Astrocyte (in vitro differentiated cells and primary cell): ENCODE measurements at regions not wholly inside any gene's neighbourhood (a gene's known extent, or its start where the extent isn't known, plus 50 kb on each side); places are given as distances from the start of the nearest gene placed in this dataset.

Experiments
- DNase-seq: peaks from one replicate; pipeline ENCODE4 v3.0.0-alpha.2; 2010; ENCODE audit warnings: low read depth
- FAIRE-seq: peaks from 2 replicates; lab custom pipeline; 2011; peaks lifted over from hg19 to GRCh38; lab: Jason Lieb, UNC
- H2AFZ ChIP-seq: 2 replicates; pipeline ENCODE4 v1.6.0; 2012; ENCODE audit warnings: low read depth, low read length, inconsistent platforms
- H3K27ac ChIP-seq: 2 replicates; pipeline ENCODE4 v1.5.1; 2011; ENCODE audit warnings: low read depth, low read length, inconsistent platforms
- H3K27me3 ChIP-seq: 2 replicates; pipeline ENCODE4 v1.6.0; 2011; ENCODE audit warnings: low read length, inconsistent platforms; ENCODE audit not compliant: insufficient read depth
- H3K36me3 ChIP-seq: 2 replicates; pipeline ENCODE4 v1.5.1; 2011; ENCODE audit warnings: low read length, inconsistent platforms; ENCODE audit not compliant: insufficient read depth
- H3K4me1 ChIP-seq: 2 replicates; pipeline ENCODE4 v1.5.1; 2011; ENCODE audit warnings: low read length, inconsistent platforms; ENCODE audit not compliant: insufficient read depth
- H3K4me2 ChIP-seq: 2 replicates; pipeline ENCODE4 v1.6.0; 2012; ENCODE audit warnings: low read length, inconsistent platforms
- H3K4me3 ChIP-seq: 2 replicates; pipeline ENCODE4 v1.5.1; 2011; ENCODE audit warnings: low read depth, mild to moderate bottlenecking, low read length, inconsistent platforms; ENCODE audit not compliant: insufficient read depth
- H3K79me2 ChIP-seq: 2 replicates; pipeline ENCODE4 v1.6.0; 2012; ENCODE audit warnings: mild to moderate bottlenecking, low read length, inconsistent platforms; ENCODE audit not compliant: insufficient read depth
- H3K9ac ChIP-seq: 2 replicates; pipeline ENCODE4 v1.6.0; 2012; ENCODE audit warnings: mild to moderate bottlenecking, low read length, inconsistent platforms
- H3K9me3 ChIP-seq: 2 replicates; pipeline ENCODE4 v1.5.1; 2012; ENCODE audit warnings: low read depth, mild to moderate bottlenecking, low read length, inconsistent platforms; ENCODE audit not compliant: insufficient read depth
- H4K20me1 ChIP-seq: 2 replicates; pipeline ENCODE4 v1.6.0; 2012; ENCODE audit warnings: low read length, inconsistent platforms; ENCODE audit not compliant: insufficient read depth
- H3K27ac Mint-ChIP-seq: one replicate; pipeline ENCODE4 v1.8.0; 2021; ENCODE audit warnings: mild to moderate bottlenecking, mixed read lengths; ENCODE audit not compliant: unreplicated experiment
- H3K27me3 Mint-ChIP-seq: one replicate; pipeline ENCODE4 v1.8.0; 2021; ENCODE audit warnings: low read depth, mixed read lengths; ENCODE audit not compliant: unreplicated experiment
- H3K36me3 Mint-ChIP-seq: one replicate; pipeline ENCODE4 v1.8.0; 2021; ENCODE audit warnings: low read depth, mixed read lengths; ENCODE audit not compliant: unreplicated experiment
- H3K4me1 Mint-ChIP-seq: one replicate; pipeline ENCODE4 v1.8.0; 2021; ENCODE audit warnings: low read depth, mixed read lengths; ENCODE audit not compliant: unreplicated experiment
- H3K4me3 Mint-ChIP-seq: one replicate; pipeline ENCODE4 v1.8.0; 2021; ENCODE audit warnings: mild to moderate bottlenecking, moderate library complexity, mixed read lengths; ENCODE audit not compliant: unreplicated experiment
- H3K9me3 Mint-ChIP-seq: one replicate; pipeline ENCODE4 v1.8.0; 2021; ENCODE audit warnings: mild to moderate bottlenecking, mixed read lengths; ENCODE audit not compliant: unreplicated experiment
- CTCF ChIP-seq: IDR thresholded peaks from 2 replicates; pipeline ENCODE4 v1.5.1; 2011; ENCODE audit warnings: low read depth, mild to moderate bottlenecking, inconsistent platforms, low read length, moderate library complexity; ENCODE audit not compliant: insufficient read depth
- EZH2 ChIP-seq: IDR thresholded peaks from 2 replicates; pipeline ENCODE4 v1.6.1; 2012; ENCODE audit warnings: mild to moderate bottlenecking, low read length, inconsistent platforms; ENCODE audit not compliant: insufficient read depth

GRCh38 chr3:28575746-28576613, 227.4 kb upstream of the AZI2 start:
- H3K27me3 Mint-ChIP-seq, result peaks cover 52% of the 10 kb centered on the region
- H3K27me3 ChIP-seq, result peaks cover 37% of the 10 kb centered on the region
- H3K27ac Mint-ChIP-seq, result no peak overlapping the region
- no peak overlapping the region for H3K27ac ChIP-seq
- H3K4me1 ChIP-seq, result no peaks in the 10 kb centered on the region
- DNase-seq (peak; percentile 9), FAIRE-seq (no peak)
- H4K20me1 ChIP-seq, result no peaks in the 10 kb centered on the region
- H3K9me3 Mint-ChIP-seq, result no peaks in the 10 kb centered on the region
- no peaks in the 10 kb centered on the region for H3K36me3 ChIP-seq
- H3K79me2 ChIP-seq, result no peaks in the 10 kb centered on the region
- TF ChIP-seq EZH2, result no peak
- no peak for TF ChIP-seq CTCF
- peak overlapping the region; percentile 73 for H2AFZ ChIP-seq
- H3K4me1 Mint-ChIP-seq, result peaks cover 2% of the 10 kb centered on the region
- H3K36me3 Mint-ChIP-seq, result no peaks in the 10 kb centered on the region
- no peaks in the 10 kb centered on the region for H3K9me3 ChIP-seq
- H3K4me3 Mint-ChIP-seq, result peak overlapping the region; percentile 82
- H3K9ac ChIP-seq, result no peak overlapping the region
- H3K4me3 ChIP-seq, result peak overlapping the region; percentile 48
- H3K4me2 ChIP-seq, result peak overlapping the region; percentile 86

DNA sequence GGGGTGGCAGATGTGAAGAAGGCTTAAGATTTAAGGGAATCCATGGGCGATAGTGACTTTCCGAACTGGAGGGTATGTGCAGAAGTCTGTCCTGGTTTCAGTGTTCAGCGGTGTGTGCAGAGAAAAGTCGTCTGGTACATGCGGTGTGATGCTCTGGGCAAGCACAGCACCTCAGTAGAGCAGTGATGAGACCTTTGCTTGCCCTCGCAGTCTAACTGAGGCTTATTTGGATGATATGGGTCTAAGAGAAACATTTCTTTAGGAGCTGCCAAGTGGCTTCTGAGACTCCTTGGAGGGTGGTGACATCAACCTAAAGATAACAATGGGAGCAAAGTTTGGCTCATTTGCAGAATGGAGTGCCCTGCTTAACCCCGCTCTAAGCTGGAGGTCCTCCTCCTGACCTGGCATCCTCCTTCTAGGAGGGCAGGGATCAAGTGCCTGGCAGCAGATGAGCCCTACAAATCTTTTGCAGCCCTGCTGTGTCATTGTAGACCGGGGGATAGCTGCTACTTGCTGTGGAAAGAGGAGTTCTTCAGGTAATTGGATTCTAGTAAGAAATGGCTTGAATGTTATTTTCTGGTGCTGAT, 228.1 kb upstream of the AZI2 start:
- H3K27me3 Mint-ChIP-seq, result peaks cover 49% of the 10 kb centered on the region
- Histone ChIP-seq H3K9me3 (no peaks in the 10 kb centered on the region), H3K79me2 (no peaks in the 10 kb centered on the region), H3K4me2 (peak overlapping the region; percentile 86), H3K4me3 (peak overlapping the region; percentile 48), H3K4me1 (no peaks in the 10 kb centered on the region), H3K9ac (no peak overlapping the region), H4K20me1 (no peaks in the 10 kb centered on the region), H3K27ac (no peak overlapping the region), H2AFZ (peak overlapping the region; percentile 73), H3K27me3 (peaks cover 37% of the 10 kb centered on the region), H3K36me3 (no peaks in the 10 kb centered on the region)
- DNase-seq (no peak), FAIRE-seq (no peak)
- peaks cover 2% of the 10 kb centered on the region for H3K4me1 Mint-ChIP-seq
- H3K27ac Mint-ChIP-seq, result no peak overlapping the region
- no peaks in the 10 kb centered on the region for H3K36me3 Mint-ChIP-seq
- peak overlapping the region; percentile 72 for H3K4me3 Mint-ChIP-seq
- no peaks in the 10 kb centered on the region for H3K9me3 Mint-ChIP-seq
- TF ChIP-seq CTCF (no peak), EZH2 (no peak)
